HFF-Myc (cell line): ENCODE measurements at regions not wholly inside any gene's neighbourhood (a gene's known extent, or its start where the extent isn't known, plus 50 kb on each side); places are given as distances from the start of the nearest gene placed in this dataset.
"Not testable (repeated sequence)": the region's sequence is repeated elsewhere in the genome, so short reads cannot be mapped to it uniquely, and the experiment has no call there.

ENCODE experiments used
- DNase-seq: peaks from one replicate; pipeline ENCODE4 v3.0.0-alpha.2; 2011; ENCODE audit warnings: low read depth; ENCODE audit errors: extremely low read depth
- H3K4me3 ChIP-seq: replicated peaks from 2 replicates; pipeline ENCODE4 v1.5.1; 2011; ENCODE audit warnings: low read depth, mild to moderate bottlenecking, control low read depth, low read length
- CTCF ChIP-seq: IDR thresholded peaks from 2 replicates; pipeline ENCODE4 v1.5.1; 2012; ENCODE audit warnings: mild to moderate bottlenecking, low read depth, low read length, control low read depth; ENCODE audit errors: missing control alignments

DNA sequence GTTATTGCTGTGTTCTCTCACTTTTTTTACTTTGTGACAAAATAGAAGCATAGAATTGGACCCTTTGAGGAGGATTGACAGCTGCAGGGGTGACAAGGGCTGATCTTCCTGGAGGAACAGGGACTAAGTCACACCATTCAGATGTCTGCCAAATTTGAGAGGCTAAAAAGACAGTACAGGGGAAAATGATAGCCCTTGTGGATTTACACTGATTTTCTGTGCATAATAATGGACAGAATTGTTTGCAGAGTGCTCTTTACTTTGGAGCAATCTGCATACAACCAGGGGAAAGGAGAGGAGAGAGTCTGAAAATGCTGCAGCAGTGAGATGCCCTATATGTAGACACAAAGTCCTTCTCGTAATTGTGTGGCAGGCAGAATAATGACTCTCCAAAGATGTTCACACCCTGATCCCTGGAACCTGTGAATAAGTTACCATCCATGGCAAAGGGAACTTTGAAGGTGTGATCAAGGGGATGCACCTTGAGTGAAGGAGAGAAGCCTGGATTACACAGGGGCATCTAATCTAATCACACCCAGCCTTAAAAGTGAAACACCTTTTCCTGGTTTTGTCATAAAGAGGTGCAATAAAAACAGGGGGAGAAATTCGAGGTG lies 221.4 kb upstream of the CPHXL start:
- TF ChIP-seq CTCF: no peak
- DNase-seq: no peak
- H3K4me3 ChIP-seq: no peak overlapping the region

DNA sequence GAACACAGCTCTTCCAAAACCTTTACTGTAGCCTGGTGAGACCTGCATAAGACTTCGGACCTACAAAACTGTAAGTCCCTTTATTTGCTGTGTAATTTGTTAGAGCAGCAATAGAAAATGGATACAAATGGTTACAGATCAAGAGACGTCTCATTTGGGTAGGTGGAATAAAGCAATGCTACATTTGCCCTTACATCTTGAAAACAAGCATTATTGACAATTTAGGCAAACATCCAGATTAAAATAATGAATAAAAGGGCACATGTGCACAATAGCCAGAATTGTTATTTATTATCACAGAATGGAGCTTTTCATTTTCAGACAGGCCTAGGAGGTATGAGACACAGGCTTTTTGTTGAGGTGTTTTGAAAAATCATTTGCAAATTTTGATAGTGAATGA lies 222.2 kb upstream of the CPHXL start:
- no peak for TF ChIP-seq CTCF
- no peak for DNase-seq
- H3K4me3 ChIP-seq: no peak overlapping the region

DNA sequence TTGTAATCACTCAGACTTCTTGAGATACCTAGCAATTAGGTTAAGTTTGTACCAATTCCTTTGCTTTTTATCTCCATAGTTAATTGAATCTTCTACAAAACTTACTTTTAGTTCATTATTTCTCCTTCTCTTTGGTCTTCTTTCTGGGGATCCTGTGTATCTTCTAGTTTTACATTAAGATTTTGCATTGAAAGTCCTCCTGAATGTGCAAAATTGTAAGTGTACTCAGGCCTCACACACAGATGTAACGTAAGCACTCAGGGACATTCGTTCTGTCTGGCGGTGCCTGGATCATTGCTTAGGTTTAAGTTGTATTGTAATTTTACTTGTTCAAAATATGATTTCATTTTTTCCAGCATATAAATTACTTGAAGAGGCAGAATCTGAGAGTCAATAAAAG lies 222.6 kb upstream of the CPHXL start:
- no peak for TF ChIP-seq CTCF
- no peak for DNase-seq

GRCh38 chr16:75952124-75952523 lies 225.8 kb upstream of the CPHXL start:
- TF ChIP-seq CTCF: no peak
- DNase-seq: no peak
- no peak overlapping the region for H3K4me3 ChIP-seq

More for the DNA sequence above, 222.6 kb upstream of the CPHXL start:
- H3K4me3 ChIP-seq: no peak overlapping the region

- H3K4me3 ChIP-seq: no peak overlapping the region
- no peak for DNase-seq
- no peak for TF ChIP-seq CTCF
These were observed 231.6 kb upstream of the CPHXL start for GRCh38 chr16:75957870-75958269.

DNA sequence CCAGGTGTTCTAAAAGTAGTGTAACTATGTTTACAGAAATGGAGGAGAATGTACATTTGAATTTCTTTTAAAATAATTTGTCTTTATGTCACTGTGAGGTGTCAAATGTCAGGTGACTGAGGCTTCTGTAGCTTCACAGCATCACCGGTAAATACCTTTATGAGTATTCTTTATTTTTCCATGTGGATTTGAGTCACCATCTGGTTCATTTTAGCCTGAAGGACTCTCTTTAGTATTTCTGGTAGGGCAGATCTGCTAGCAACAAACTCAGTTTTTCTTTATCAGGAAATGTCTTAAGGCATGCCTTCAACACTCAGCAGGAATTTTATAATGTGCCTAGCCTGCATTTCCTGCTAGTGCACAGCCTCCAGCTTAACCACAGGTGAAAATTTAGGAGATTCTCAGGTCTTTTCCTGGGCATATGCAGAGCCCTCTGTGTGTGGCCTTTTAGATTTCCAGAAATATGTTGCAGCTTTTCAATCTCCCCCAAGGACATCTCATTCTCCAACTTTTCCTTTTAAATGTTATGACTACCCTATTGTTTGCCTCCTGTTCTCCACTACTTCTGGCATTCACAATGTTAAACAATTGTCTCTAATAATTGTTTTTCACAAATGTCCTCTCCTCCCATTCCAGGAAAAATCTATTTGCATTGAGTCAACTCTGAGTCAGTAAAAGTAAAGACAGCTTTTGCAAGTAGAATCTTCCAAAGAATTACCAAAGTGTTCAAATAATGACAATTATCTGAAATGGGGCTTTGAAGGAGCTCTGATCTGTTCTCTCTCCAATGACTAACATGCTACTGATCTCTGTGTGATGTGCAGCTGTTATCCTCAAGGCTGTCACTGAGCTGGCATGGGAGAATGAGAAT lies 239.4 kb upstream of the CPHXL start:
- no peak for DNase-seq
- H3K4me3 ChIP-seq: no peak overlapping the region
- no peak for TF ChIP-seq CTCF

DNA sequence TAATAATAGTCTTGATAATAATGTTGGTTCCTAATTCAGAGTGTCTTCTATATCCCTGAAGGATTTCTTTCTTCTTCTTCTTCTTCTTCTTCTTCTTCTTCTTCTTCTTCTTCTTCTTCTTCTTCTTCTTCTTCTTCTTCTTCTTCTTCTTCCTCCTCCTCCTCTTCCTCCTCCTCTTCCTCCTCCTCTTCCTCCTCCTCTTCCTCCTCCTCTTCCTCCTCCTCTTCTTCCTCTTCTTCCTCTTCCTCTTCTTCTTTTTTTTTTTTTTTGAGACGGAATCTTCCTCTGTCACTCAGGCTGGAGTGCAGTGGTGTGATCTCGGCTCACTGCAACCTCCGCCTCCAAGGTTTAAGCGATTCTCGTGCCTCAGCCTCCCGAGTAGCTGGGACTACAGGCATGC lies 242.8 kb upstream of the CPHXL start:
- not testable (repeated sequence) for DNase-seq, H3K4me3 ChIP-seq
